Activated CD4-positive, alpha-beta T cell treated with anti-CD3 and anti-CD28 coated beads, Interleukin-2, amount 10 ng/mL, durations not matched to agents 7 days and 5 days (primary cell): ENCODE measurements at regions not wholly inside any gene's neighbourhood (a gene's known extent, or its start where the extent isn't known, plus 50 kb on each side); places are given as distances from the start of the nearest gene placed in this dataset.
"Not testable (repeated sequence)": the region's sequence is repeated elsewhere in the genome, so short reads cannot be mapped to it uniquely, and the experiment has no call there.

Experiments
- CTCF ChIA-PET: fragments of 350-600 bp; sonication (Branson Sonifier 250); formaldehyde crosslinking; loops from one replicate; lab custom pipeline; 2021; ENCODE audit warnings: antibody characterized with exemption; lab: Charles Lee
- POLR2A ChIA-PET: fragments of 350-600 bp; sonication (Branson Sonifier 250); formaldehyde crosslinking; loops from one replicate; lab custom pipeline; 2021; ENCODE audit warnings: antibody characterized with exemption; lab: Charles Lee
- DNase-seq: peaks from one replicate; pipeline ENCODE4 v3.0.0-alpha.2; 2020
- H3K27ac Mint-ChIP-seq: one replicate; pipeline ENCODE4 v1.8.0; 2021; ENCODE audit warnings: mild to moderate bottlenecking, moderate library complexity, mixed read lengths
- H3K27me3 Mint-ChIP-seq: one replicate; pipeline ENCODE4 v1.8.0; 2021; ENCODE audit warnings: mixed read lengths
- H3K36me3 Mint-ChIP-seq: one replicate; pipeline ENCODE4 v1.8.0; 2021; ENCODE audit warnings: low read depth, mixed read lengths
- H3K4me1 Mint-ChIP-seq: one replicate; pipeline ENCODE4 v1.8.0; 2021; ENCODE audit warnings: mixed read lengths
- H3K4me3 Mint-ChIP-seq: one replicate; pipeline ENCODE4 v1.8.0; 2021; ENCODE audit warnings: mild to moderate bottlenecking, moderate library complexity, mixed read lengths
- H3K9me3 Mint-ChIP-seq: one replicate; pipeline ENCODE4 v1.8.0; 2021; ENCODE audit warnings: mixed read lengths

DNA sequence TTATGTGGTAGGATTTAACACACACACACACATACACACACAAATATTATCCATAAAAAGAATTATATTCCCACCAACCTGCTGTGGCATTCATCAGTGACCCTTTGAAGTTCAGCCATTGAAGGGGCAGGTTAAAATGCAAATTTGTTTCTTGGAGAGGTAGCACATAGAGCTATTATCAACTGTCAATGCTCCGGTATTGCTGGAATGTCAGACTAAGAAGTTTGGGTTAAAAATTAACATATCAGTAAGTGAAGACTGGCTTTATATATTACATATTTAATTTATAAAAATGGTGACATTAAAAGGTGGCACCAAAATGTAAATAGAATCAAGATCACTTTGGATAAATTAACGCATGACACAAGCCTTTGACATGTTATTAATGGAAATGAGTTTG, 207.3 kb downstream of the DAD1 start:
- H3K27ac Mint-ChIP-seq: no peak overlapping the region
- no peak overlapping the region for H3K4me3 Mint-ChIP-seq
- H3K4me1 Mint-ChIP-seq: no peaks in the 10 kb centered on the region
- DNase-seq: no peak
- H3K9me3 Mint-ChIP-seq: no peaks in the 10 kb centered on the region
- no peaks in the 10 kb centered on the region for H3K36me3 Mint-ChIP-seq
- POLR2A ChIA-PET: no interaction called here
- no peaks in the 10 kb centered on the region for H3K27me3 Mint-ChIP-seq
- CTCF ChIA-PET: no interaction called here

DNA sequence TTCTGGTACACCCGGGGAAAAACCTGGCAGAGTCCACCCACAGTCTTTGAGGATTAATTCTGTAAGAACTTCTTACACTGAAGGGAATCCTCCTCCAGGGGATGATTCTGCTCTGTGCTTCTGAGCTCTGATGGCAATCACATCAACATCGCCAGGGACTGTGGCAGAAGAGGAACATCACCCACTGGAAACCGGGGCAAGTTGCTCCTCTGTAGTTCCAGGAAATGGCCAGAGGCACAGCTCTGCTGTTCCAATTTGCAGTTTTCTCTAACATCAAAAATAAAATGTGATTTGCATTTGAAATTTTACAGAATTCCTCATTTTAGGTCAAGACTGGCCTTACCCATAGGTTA, 207.6 kb downstream of the DAD1 start:
- POLR2A ChIA-PET: no interaction called here
- Mint-ChIP-seq H3K9me3 (no peaks in the 10 kb centered on the region), H3K27ac (no peak overlapping the region), H3K27me3 (no peaks in the 10 kb centered on the region), H3K4me1 (no peaks in the 10 kb centered on the region), H3K36me3 (no peaks in the 10 kb centered on the region), H3K4me3 (no peak overlapping the region)
- CTCF ChIA-PET: no interaction called here
- no peak for DNase-seq

DNA sequence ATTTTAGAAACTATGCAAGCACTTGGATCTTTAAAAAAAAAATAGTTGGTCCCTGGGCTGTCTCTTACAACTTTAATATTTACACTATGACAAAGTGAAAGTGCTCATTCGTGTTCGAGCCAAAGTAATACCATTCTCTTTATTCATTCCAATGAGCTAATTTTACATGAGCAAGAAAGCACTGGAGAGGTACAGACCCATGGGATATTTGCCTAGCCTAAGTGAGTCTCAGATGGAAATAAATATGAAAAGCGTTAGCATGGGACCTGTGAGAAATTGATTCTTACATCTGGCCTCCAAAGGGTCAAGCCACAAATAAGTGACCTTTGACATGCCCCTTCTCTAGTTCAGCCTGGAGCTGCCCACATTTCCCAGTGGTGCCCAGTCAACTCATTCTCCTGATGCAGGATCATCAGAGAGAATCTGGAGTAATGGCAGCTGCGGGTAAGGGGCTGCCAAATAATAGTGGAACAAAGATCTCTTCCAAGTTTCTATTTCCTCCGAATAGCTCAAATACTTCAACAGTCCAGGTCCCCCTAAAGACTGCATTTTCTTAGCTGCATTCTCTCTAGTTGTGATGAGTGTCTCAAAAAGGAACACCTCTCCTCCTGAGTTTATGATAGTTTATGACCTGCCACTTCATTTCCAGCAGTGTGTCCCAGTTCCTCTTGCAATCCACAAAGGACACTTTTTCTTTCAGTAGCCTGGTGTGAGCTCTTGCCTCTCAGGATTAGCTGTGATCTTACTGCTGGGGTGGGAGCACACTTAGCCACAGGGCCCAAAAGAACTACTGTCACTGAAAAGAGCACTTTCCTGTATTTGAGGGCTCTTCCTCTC, 208.2 kb downstream of the DAD1 start:
- DNase-seq: no peak
- Mint-ChIP-seq H3K9me3 (no peaks in the 10 kb centered on the region), H3K4me1 (no peaks in the 10 kb centered on the region), H3K27me3 (no peaks in the 10 kb centered on the region), H3K36me3 (no peaks in the 10 kb centered on the region), H3K4me3 (no peak overlapping the region), H3K27ac (no peak overlapping the region)
- ChIA-PET POLR2A (no interaction called here), CTCF (no interaction called here)

DNA sequence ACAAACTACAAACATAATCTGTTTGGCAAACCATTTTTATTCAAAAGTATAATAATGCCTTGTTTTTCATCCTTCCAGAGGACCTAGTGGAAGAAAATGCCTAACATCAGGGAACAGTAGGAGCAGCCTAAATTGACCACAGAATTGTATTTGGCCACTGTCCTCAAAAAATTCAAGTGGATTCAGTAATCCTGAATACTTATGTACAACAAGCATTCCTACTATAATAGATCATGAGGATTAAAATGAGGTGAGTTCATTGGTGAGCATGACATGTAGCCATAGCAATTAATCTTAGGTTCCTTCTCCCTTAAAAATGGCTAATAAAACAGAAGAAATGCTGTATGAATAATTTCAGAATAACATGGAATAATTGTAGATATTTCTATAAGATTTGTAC, 209.3 kb downstream of the DAD1 start:
- ChIA-PET CTCF (no interaction called here), POLR2A (no interaction called here)
- Mint-ChIP-seq H3K4me1 (no peaks in the 10 kb centered on the region), H3K27me3 (no peaks in the 10 kb centered on the region), H3K36me3 (no peaks in the 10 kb centered on the region), H3K9me3 (no peaks in the 10 kb centered on the region), H3K27ac (no peak overlapping the region), H3K4me3 (no peak overlapping the region)
- no peak for DNase-seq

DNA sequence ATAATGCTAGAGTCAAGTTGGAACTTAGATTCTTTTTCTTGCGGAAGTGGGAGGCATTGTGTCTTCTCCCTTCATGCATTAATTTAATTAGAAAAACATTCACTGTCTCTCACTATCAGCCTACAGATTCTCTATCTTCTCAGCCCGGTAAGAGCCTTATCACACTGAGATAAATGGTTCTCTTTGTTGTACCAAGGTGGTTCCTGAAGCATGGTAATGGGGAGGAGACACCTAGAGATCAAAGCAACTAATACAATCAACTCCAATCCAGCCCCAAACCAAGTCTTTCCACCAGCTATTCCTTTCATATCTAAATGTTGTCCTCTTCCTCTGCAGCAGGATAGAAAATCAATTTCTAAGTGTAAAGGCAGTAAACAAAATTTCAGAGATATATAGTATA, 210.8 kb downstream of the DAD1 start:
- H3K4me1 Mint-ChIP-seq: no peaks in the 10 kb centered on the region
- no peak for DNase-seq
- H3K27me3 Mint-ChIP-seq: no peaks in the 10 kb centered on the region
- ChIA-PET POLR2A (no interaction called here), CTCF (no interaction called here)
- H3K4me3 Mint-ChIP-seq: no peak overlapping the region
- H3K36me3 Mint-ChIP-seq: no peaks in the 10 kb centered on the region
- H3K9me3 Mint-ChIP-seq: no peaks in the 10 kb centered on the region
- H3K27ac Mint-ChIP-seq: no peak overlapping the region

DNA sequence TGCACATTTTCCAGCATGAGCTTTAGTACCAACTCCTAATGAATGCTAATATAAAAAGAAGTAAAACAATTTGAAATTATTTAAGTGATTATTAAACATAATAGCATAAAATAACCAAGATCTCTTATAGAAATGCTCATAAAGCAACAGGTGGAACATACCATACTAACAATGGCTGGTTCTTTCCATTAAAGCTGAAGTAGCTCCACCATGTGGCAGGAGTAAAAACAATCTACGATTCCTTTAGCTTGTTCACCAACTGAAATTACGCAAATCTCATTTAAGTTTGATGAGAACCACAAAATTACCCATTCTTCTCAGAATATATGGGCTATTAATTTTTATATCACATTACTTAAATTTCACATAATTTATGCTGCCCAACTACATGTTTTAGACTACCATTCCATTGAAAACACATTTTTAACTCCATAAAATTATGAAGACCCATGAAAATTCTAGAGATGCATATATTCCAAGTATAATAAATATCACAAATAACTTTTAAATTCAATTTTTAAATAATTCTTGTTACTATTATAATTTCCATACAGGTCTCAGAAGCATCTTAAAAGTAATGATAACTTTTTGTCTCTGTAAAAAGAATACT, 213.6 kb downstream of the DAD1 start:
- no peaks in the 10 kb centered on the region for H3K9me3 Mint-ChIP-seq
- ChIA-PET POLR2A (interaction anchor here (0.5 kb wide), 1 partner anchor 195 kb away, joined by 3 read pairs; no protein-coding TSS in a partner anchor), CTCF (no interaction called here)
- DNase-seq: no peak
- no peaks in the 10 kb centered on the region for H3K27me3 Mint-ChIP-seq
- H3K4me1 Mint-ChIP-seq: no peaks in the 10 kb centered on the region
- no peak overlapping the region for H3K4me3 Mint-ChIP-seq
- no peak overlapping the region for H3K27ac Mint-ChIP-seq
- H3K36me3 Mint-ChIP-seq: no peaks in the 10 kb centered on the region

DNA sequence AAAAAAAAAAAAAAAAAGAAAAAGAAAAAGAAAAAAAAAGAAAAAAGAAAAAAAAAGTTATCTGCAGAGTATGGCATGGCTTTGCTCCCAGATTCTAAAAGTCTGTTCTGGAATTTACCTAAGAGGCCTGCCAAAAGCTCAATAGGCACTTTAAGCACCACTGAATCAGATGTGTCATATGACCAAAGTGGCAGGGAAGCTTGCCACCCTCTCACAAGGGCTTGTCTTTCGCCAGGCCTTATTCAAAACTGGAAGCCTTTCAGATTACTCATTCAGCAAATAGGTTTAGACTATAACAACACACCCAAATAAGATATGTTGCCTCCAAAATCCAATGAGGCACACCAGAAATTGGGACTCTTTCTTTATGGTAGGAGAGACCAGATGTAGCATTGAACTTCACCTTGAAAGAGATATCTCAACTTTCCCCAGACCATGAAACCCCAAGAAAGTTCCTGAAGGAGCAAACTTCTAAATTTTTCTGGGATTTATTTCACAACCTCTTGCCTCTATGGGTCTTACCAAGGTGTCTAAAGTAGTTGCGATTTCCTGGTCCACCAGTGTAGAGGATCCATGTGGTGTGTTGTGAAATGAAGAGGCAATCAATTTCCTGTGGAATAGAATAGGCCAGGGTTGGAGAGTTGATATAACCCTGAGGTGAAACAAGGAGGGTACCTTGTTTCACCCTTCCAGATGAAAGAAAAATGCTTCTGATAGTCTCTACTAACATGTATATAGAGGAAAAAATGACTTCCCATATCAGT, 218.8 kb downstream of the DAD1 start:
- no peak overlapping the region for H3K27ac Mint-ChIP-seq
- H3K9me3 Mint-ChIP-seq: no peaks in the 10 kb centered on the region
- no peaks in the 10 kb centered on the region for H3K4me1 Mint-ChIP-seq
- no peak for DNase-seq
- H3K27me3 Mint-ChIP-seq: no peaks in the 10 kb centered on the region
- H3K36me3 Mint-ChIP-seq: no peaks in the 10 kb centered on the region
- CTCF ChIA-PET: no interaction called here
- POLR2A ChIA-PET: no interaction called here
- H3K4me3 Mint-ChIP-seq: no peak overlapping the region

DNA sequence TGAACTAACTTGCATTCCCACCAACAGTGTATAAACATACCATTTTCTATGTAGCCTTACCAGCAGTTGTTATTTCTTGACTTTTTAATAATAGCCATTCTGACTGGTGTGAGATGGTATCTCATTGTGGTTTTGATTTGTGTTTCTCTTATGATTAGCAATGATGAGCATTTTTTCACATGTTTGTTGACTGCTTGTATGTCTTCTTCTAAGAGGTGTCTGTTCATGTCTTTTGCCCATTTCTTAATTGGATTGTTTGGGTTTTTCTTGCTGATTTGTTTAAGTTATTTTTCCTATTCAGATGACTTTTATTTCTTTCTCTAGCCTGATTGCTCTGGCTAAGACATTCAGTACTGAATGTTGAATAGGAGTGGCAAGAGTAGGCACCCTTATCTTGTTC, 230.3 kb downstream of the DAD1 start:
- Mint-ChIP-seq H3K4me1 (no peaks in the 10 kb centered on the region), H3K27me3 (no peaks in the 10 kb centered on the region), H3K9me3 (no peaks in the 10 kb centered on the region), H3K27ac (no peak overlapping the region), H3K4me3 (no peak overlapping the region), H3K36me3 (no peaks in the 10 kb centered on the region)
- POLR2A ChIA-PET: no interaction called here
- no peak for DNase-seq
- CTCF ChIA-PET: no interaction called here

DNA sequence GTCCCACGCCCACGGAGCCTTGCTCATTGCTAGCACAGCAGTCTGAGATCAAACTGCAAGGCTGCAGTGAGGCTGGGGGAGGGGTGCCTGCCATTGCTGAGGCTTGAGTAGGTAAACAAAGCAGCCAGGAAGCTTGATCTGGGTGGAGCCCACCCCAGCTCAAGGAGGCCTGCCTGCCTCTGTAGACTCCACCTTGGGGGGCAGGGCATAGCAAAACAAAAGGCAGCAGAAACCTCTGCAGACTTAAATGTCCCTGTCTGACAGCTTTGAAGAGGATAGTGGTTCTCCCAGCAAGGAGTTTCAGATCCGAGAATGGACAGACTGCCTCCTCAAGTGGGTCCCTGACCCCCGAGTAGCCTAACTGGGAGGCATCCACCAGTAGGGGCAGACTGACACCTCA, 239.7 kb downstream of the DAD1 start:
- H3K36me3 Mint-ChIP-seq, H3K27me3 Mint-ChIP-seq, POLR2A ChIA-PET, H3K4me1 Mint-ChIP-seq, CTCF ChIA-PET, H3K4me3 Mint-ChIP-seq, H3K9me3 Mint-ChIP-seq, DNase-seq, H3K27ac Mint-ChIP-seq: not testable (repeated sequence)

DNA sequence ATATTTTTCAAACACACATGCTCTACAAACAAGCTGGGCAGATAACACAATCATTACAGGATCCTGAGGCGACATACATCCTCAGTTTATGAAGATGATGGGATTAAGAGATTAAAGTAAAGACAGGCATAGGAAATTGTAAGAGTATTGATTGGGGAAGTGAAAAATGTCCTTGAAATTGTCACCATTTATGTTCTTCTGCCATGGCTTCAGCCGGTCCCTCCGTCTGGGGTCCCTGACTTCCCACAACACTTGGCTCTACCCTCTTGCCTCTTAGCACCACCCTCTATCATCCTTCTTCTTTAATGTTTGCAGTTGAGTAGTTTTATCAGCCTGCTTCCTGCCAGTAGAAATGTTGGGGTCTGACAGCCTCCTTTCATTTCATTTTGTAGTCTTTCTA, 244.4 kb downstream of the DAD1 start:
- H3K9me3 Mint-ChIP-seq: no peaks in the 10 kb centered on the region
- no peaks in the 10 kb centered on the region for H3K27me3 Mint-ChIP-seq
- no peak for DNase-seq
- ChIA-PET POLR2A (no interaction called here), CTCF (no interaction called here)
- H3K27ac Mint-ChIP-seq: no peak overlapping the region
- no peak overlapping the region for H3K4me3 Mint-ChIP-seq
- no peaks in the 10 kb centered on the region for H3K36me3 Mint-ChIP-seq
- H3K4me1 Mint-ChIP-seq: no peaks in the 10 kb centered on the region

DNA sequence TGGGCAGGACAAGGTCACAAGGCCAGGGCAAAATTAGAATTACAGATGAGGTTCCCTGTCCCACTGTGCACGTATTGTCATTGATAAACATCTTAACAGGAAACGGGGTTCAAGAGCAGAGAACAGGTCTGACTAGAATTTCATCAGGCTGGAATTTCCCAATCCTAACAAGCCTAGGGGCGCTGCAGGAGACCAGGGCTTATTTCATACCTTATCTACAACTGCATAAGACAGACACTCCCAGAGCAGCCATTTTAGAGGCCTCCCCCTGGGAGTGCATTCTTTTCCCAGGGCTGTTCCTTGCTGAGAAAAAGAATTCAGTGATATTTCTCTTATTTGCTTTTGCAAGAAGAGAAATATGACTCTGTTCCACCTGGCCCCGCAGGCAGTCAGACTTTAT, 244.8 kb downstream of the DAD1 start:
- POLR2A ChIA-PET, H3K36me3 Mint-ChIP-seq, H3K27ac Mint-ChIP-seq, H3K4me1 Mint-ChIP-seq, CTCF ChIA-PET, H3K9me3 Mint-ChIP-seq, H3K4me3 Mint-ChIP-seq, DNase-seq, H3K27me3 Mint-ChIP-seq: not testable (repeated sequence)

DNA sequence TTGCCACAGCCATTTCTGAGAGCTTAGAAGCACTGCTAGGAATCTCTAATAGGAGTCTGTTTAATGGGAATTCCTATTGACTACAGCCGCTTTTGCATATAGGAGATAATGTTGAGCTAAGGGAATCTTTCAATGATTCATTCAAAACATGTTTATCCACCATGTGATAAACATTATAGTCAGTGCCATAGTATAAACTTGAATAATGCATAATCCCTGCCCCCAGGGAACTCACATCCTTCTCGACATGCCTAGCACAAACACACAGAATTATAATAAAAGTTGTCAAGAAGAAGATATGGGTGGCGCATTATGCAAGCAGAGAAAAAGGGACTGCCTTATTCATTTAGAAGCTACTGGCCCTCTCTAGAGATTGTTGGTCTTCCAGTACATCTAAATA, 248.0 kb downstream of the DAD1 start:
- Mint-ChIP-seq H3K36me3 (no peaks in the 10 kb centered on the region), H3K4me3 (no peak overlapping the region), H3K4me1 (no peaks in the 10 kb centered on the region), H3K27me3 (no peaks in the 10 kb centered on the region), H3K9me3 (no peaks in the 10 kb centered on the region), H3K27ac (no peak overlapping the region)
- DNase-seq: no peak
- CTCF ChIA-PET: no interaction called here
- POLR2A ChIA-PET: no interaction called here

DNA sequence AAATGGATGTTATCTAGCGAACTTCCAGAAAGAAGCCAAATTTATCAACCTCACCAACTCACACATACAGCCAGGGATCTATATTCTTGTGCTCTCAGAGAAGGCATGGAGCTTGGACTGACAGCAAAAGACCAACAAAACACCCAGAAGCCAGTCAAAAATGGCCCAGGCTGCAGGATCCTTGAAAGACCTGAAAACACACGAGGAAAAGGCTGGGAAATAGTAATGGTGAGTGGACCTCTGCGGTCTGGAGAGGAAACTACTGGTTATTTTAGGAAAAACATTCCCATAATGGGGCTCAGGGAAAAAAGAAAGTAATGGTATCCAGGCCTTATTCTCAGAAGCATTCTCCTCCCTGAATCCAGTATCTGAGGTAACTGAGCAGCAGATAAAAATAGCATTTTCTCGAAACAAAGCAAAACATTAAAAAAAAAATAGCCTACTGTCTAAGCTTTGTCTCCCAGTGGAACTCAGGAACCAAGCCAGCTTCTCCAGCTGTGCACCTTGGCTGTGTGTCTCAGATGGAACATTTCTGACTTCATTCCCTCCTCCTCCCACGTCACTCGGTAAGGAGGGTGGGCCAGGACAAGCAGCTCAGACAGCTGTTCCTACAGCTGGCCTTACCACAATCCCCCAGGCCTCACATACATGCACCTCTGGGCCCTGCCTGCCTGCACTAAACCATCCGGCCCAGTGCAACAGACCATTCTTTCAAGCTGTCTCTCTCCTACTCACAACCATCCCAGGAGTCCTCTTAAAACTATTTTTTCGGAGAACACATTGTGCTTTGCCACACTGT, 249.9 kb downstream of the DAD1 start:
- Mint-ChIP-seq H3K36me3 (no peaks in the 10 kb centered on the region), H3K9me3 (no peaks in the 10 kb centered on the region), H3K27ac (no peak overlapping the region), H3K4me1 (no peaks in the 10 kb centered on the region), H3K27me3 (no peaks in the 10 kb centered on the region), H3K4me3 (no peak overlapping the region)
- POLR2A ChIA-PET: no interaction called here
- CTCF ChIA-PET: no interaction called here
- DNase-seq: no peak
